HG02798 (cell line): ENCODE measurements at regions not wholly inside any gene's neighbourhood (a gene's known extent, or its start where the extent isn't known, plus 50 kb on each side); places are given as distances from the start of the nearest gene placed in this dataset.
"Not testable (repeated sequence)": the region's sequence is repeated elsewhere in the genome, so short reads cannot be mapped to it uniquely, and the experiment has no call there.

Source experiments
- ATAC-seq: cut with Tn5 transposase; IDR thresholded peaks from one replicate; pipeline ENCODE4 v1.9.1; 2021; ENCODE audit warnings: mild to moderate bottlenecking; ENCODE audit not compliant: unreplicated experiment, poor library complexity

- no peak for ATAC-seq
Measured at GRCh38 chr11:121358760-121359159, 66.2 kb downstream of the SC5D start.

GRCh38 chr11:121359591-121359990 lies 67.0 kb downstream of the SC5D start:
- no peak for ATAC-seq

GRCh38 chr11:121362955-121363354 lies 70.4 kb downstream of the SC5D start:
- ATAC-seq: not testable (repeated sequence)

DNA sequence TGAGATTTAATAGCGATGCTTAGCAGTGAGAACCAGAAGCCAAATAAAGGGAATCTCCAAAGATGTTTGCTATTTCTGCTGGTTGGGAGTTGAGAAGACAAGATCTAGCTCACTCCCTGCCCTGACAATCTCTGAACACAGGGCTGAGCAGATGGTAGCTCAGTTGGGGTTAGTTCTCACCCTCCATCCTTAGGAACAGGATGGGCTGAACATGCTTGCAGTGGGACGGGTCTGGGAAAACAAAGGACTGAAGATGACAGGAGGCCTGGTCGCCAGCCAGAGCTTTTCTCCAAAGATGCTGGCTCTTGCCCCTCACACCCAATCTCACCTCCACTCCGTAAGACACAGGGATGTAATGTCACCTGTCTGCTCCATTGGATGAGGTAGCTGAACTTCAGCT lies 72.7 kb downstream of the SC5D start:
- ATAC-seq: no peak

DNA sequence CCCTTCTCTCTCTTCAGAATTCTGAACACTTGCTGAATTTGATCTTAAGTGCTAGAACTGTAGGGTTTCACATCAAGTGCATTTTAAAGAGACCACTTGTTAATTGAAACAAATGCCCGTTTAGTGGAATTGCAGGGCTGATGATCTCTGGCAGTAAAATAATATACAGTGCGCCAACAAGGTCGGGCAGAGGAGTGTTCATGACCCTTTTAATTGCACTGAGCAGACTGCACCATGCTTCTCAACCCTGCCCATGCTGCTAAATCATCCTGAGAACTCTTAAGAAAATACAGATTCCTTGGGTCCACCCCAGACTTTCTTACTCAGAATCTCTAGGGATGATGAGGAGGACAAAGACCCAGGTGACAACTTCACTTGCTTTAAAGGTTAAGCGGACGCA lies 73.5 kb downstream of the SC5D start:
- no peak for ATAC-seq

DNA sequence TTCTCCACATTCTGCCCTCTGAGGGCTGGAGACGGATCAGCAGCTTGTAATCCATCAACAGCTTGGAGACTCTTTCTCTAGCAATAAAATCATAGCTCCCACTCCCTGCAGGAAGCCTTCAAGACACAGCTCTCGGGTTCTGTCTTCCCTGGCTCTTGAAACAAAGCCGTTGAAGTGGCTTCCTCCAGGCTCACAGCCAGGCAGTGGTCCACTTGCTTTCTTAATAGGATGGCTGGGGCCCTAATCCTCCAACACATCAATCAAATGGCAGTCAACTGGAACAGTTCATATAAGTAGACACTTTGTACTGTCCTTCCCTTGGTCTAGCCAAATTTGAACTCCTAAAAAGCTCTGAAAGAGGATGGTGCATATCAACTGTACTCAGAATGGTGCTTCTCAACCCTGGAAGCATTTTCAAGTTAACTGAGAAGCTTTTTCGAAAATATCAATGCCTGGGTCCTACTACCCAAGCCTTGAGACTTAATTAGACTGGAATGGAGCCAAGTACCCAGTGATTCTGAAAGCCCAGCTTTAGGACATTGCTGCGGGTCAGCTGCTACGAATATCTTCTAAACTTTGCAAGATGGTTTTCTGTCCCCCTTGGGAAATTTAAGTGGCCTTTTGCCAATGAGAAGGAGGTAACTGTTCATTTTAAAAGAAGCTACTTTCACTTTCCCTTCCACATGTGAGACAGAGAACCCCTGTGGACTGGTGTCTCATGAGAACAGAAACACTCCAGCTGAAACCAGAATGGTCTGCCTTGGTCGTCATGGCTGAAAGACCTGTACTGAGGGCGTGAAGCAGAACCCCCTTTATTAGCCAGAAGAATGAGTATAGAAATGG lies 74.7 kb downstream of the SC5D start:
- peak; percentile 94 for ATAC-seq

DNA sequence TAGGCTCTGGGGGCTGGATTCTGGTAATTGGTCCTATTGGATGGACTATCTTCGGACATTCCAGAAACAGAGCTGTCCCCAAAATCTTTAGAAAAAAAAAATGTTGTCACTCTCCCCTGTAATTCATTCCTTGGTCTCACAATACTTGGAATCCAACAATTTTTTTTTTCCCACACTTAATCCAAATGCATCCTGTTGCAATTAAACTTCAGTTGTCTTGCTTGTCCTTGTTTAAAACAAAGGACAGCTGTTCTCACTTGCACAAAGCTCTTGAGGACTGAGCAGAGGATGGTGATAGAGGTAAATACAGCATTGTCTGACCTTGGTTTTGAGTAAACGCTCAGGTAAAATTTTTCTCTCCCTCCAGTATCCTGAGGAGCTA lies 75.3 kb downstream of the SC5D start:
- ATAC-seq: no peak

- no peak for ATAC-seq
Measured at GRCh38 chr11:121368364-121369240, 76.0 kb downstream of the SC5D start.

- ATAC-seq: no peak
Measured at GRCh38 chr11:121369366-121369765, 76.8 kb downstream of the SC5D start.

DNA sequence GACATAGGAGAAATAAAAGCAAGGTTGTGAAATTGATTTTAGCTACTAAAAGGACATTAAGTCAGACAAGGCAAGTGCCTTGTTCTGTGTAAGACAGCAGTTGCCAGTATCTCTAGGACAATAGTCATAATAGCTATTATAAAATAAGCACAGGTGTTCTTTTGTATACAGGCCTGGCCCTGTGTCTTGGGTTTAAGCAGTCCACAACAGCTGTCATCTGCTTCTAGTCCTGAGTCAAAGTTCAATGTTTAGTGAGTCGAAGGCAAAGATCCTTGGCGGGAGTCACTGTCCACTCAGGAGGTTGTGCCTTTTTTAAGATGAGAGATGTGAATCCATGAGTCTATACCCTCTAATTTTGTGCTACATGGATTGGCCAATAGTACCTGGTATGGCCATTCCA lies 79.5 kb downstream of the SC5D start:
- ATAC-seq: no peak

DNA sequence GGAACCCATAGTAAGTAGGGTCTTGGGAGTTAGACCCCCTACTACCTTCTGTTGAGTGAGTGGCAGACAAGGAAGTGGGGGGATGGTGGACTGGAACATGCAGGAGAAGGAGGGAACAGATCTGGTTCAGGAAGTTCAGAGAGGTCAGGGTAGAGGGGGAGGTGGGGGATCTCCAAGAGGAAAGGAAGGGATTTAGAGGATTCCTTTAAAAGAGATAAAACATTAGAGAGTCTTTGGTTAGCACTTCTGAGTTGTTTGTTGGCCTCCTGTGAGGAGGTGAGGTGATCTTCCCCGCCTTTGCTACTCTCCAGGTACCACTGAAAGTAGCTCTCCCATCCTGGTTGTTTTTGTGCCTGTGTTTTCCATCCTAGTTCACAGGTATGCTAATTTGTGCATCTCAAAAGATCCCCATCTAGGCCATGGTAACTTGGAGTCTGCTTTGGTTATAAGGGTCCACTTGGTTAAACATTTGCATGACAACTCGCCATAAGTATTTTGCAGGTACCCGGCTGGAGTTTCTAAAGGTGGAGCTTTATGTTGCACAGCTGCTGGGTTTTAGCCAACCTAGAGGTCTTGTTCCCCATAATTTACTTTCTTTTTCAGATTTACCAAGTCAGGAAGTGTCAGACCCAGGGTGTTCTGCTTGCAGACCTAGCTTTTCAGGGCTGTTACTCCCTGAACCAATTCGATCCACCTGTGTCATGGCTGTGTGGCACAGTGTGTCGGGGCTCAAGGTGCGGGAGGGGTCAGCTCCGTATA lies 79.3 kb upstream of the SORL1 start:
- ATAC-seq: peak; percentile 90

GRCh38 chr11:121374286-121374985 lies 77.7 kb upstream of the SORL1 start:
- no peak for ATAC-seq

DNA sequence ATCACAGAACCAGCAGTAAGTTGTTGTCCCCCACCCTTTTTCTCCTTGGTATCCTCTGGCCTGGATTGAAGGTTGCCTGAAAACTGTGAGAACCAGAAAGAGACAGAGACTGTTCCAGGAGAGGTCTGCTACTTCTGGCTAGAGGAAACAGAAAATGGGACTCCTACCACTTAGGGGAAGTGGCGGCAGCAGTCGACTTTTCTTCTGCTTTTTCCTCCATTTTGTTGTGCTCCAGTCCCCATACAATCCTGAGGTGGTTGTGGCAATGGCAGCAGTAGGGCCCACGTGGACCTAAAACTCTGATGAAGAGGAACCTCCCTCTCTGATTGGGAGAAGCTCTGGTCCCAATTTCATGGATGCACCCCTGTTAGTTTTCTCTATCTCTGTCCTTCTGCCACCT lies 76.0 kb upstream of the SORL1 start:
- no peak for ATAC-seq

DNA sequence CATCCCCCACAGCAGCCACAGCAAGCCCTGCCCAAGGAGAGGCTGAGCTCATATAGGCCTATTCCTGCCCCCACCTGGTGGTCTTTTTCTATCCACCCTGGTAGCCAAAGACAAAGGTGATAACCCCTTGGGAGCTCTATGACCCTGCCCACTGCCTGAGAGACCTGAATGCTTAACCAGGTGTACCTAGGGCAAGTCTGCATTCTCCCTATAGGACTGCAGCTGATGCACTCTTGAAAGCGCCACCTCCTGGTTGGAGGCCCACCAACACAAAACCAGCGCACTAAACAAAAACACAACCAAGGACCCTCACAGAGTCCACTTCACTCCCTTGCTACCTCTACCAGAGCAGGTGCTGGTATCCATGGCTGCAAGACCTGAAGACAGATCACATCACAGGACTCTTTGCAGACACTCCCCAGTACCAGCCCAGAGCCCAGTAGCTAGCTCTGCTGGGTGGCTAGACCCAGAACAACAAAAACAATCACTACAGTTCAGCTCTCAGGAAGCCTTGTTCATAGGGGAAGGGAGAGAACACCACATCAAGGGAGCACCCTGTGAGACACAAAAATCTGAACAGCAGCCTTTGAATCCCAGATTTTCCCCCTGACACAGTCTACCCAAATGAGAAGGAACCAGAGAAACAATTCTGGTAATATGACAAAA lies 72.8 kb upstream of the SORL1 start:
- ATAC-seq: not testable (repeated sequence)

- ATAC-seq: no peak
Measured at GRCh38 chr11:121383716-121384115, 68.4 kb upstream of the SORL1 start.

DNA sequence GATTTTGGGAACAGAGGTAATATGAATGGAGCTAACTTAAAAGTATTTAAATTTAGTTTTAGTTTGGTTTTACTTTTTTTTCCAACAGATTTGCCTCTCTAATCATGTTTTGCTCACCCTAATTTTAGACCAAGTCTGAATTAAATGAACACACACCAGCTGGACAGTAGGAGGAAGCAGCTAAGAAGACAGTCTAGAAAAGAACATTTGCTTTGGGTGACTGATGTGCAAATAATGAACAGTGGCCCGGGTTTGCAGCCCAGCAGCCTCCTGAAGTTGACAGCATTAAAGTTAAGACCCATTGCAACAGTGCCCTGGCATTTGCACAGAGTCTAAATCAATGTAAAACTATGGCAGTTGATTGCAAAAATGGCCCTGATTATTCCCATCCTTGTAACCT lies 66.4 kb upstream of the SORL1 start:
- ATAC-seq: no peak
